LoVo (cell line): ENCODE measurements at regions not wholly inside any gene's neighbourhood (a gene's known extent, or its start where the extent isn't known, plus 50 kb on each side); places are given as distances from the start of the nearest gene placed in this dataset.

Experiments used
- DNase-seq: peaks from one replicate; pipeline ENCODE4 v3.0.0-alpha.2; 2016; ENCODE audit warnings: low spot score

DNA sequence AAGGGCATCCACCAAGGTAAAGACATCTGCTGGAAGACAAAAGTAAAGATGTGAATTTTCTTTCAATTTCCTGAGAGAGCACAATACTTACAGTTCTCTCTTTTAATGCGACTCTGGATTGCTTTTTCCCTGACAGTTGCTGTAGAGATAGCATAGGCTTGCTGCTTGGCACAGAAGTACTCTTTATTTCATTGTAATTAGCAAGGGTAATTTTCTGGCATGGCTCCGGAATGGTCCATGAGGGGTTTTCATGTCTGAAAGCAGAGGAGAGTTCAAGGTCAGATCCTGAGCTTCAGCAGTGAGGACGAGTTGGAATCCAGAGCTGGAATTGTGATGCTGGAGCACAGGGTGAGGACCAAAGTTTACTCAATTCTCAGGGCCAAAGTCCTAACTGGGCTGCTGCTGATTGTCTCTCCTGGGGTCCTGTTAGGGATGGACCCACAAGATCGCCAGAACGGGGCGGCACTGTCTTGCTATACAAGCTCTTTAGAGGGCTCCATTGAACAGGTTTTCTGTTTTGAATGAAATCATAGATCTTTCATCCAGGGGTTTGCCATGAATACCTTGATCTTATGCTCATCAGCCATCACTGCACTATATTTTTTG, 190.0 kb upstream of the MKI67 start:
- DNase-seq: no peak

DNA sequence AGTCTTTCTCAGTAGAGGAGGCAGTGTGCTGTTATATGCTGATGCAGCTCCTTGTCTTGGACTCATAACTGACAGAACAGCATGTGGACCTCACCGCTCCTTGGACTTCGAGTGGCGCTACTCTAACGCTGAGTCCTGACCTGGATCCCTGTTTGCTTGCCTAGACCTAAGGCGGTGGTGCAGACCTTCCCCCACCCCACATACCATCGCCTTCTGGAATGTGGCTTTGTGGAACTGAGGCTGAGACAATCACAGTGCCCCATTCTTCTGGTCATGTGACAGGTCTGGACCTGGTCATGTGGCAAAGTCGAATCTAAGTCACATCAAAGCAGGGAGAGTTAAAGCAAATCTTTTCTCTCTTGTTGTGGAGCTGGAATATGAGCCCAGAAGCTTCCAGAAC, 190.7 kb upstream of the MKI67 start:
- DNase-seq: no peak

DNA sequence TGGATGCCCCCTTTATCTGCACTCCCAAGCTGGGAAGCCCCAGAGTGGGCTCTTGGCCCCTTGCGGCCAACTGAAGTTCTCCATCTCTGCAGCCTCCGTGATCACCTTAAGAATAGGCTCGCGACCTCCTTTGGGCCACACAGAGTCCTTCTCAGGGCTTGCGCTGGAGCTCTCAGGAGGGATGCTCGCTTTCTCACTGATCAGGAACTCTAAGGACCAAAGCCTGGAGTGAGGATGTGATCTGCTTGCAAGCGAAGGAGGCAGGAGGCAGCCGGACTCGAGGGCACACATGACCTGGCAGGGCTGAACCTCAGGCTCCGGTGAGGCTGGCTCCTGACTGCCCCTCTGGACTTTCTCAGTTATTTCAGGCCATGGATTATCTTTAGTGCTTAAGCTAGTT, 192.1 kb upstream of the MKI67 start:
- no peak for DNase-seq

DNA sequence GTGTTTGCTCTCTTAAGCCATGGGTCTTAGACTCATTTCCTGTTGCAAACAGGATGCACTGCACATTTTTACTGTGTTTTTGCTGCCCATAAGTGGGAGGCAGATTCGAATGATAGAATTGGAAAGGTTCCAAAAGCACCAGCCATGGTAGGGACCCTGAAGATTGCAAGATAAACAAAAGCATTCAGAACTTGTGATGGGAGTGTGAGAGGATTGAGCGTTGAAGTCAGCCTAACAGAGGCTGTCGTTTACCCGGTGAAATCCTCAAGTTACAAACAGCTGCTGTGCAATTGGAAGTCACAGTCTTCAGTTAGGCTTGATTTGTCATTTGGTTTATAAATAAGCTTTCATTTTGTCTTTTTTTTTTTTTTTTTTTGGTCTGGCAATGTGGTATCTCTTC, 192.7 kb upstream of the MKI67 start:
- no peak for DNase-seq

DNA sequence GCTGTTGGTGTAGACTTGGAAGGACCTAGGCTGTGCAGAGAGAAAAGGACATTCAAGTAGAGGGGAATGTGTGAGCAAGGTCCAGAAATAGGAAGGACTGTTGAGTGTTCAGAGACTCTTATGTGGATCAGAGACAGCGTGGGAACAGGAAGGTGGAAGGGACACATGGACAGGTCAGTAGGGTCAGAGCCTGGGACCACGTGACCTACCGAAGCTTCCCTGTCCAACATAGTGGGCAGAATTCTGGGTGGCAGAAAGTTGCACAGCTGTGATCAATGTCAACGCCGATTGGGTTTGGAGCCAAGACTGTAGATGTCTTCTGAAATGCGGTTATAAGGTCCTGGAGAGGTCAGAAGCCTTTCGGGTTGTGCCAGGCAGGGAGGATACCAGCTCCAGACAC, 195.9 kb upstream of the MKI67 start:
- no peak for DNase-seq

DNA sequence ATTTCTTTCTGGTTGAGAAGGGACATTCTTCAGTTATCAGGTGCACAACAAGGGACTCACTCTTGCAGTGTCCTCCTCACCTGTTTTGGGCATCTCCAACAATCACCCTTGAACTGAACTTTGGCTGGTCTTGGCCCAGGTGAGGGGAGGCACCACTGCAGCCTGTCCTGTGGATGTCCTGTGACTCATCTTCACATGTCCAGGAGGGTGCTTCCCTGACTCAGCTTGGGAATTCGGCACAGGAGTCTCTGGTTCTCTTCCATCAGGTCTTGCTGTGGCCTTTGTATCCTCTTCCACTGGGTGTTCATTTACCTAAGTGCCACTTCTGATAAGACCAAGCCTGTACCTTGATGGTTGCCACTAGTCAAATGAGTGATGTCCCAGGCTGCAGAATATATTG, 196.7 kb upstream of the MKI67 start:
- no peak for DNase-seq

DNA sequence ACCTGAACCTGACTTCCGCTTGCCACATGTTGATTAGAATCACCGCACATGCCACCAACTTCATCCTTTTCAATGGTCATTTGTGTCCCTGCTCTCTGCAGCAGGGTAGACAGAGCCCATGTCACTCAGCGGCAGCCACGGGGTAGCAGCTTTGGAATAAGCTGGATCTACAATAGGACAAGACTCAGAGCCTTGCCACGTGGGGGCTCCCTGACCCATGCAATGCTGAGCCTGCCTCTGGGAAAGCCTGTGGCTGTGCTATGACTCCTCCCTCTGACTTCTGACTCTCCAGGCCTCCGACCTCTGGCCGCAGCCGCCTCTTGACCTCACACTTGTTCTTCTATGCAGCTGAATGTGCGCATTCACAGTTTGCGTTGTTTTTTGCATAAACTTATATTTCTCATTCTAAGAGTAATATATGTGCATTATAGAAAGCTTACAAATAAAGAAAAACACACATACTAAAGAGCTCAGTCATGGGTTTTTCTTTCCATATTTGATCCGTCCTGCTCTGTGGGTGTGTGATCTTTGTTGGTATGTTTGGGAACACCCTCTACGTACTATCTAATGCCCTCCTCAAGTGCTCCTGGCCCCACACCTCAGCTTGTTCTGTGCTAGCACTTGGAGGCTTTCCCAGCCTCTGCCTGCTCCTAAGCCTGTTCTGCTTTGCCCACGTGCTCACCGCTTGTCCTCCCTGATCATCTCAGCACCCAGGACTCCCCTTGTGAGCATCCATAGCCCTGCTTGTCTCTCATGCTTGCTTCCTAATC, 198.0 kb upstream of the MKI67 start:
- DNase-seq: no peak

DNA sequence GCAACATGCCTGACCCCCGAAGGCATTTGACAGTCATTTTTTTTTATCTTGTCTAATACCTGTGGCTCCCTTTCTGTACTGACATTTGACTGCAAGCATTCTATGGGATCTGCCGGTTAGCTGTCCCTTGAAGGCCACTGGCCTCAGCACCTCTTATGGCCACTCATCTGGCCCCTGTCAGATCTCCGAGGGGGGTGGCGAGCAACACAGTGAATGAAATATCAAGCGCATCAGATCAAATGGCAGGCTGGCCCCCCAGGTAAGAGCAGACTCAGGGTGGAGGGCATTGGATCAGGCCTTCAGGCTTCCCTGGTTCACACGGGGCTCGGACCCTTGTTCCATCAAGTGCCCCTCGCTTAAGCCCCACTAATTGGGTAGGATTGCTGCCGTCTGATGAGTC, 199.6 kb upstream of the MKI67 start:
- DNase-seq: no peak

DNA sequence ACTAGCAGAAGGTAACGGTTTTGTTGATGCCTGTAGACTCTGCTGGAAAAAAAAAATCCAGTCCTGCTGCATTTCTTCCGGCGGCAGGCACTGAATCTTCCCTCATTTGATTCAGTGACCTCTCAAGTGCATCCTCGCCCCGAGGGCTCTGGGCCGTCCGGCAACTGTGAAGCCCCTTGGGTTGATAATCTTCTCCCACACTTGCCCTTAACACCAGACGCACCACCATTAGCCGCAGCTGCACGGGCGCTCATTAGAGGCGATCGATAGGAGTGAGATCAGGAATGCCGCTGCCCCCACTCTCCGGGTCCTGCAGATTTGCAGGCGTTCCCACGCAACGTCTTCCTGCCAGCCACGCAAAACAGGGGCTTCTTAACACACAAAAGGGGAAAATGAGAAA, 200.0 kb upstream of the MKI67 start:
- no peak for DNase-seq

DNA sequence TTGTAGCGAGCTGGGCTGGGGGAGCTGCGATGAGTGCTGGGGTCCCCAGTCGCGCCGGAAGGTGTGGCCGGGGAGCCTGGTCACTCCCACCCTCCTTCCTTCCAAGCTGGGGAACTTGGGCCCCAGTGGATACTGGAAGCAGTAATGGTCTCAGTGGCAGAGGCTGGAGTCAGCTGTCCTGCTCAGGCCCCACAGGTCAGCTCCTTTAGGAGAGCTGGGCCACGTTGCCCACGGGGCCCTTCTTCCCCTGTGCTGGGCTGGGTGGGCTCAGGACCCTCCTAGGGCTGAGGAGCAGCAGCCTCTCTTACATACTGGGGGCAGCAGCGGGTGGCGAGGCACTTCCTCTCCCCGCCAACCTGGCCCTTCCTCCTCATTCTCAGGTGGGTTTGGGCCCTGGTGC, 200.6 kb upstream of the MKI67 start:
- no peak for DNase-seq

DNA sequence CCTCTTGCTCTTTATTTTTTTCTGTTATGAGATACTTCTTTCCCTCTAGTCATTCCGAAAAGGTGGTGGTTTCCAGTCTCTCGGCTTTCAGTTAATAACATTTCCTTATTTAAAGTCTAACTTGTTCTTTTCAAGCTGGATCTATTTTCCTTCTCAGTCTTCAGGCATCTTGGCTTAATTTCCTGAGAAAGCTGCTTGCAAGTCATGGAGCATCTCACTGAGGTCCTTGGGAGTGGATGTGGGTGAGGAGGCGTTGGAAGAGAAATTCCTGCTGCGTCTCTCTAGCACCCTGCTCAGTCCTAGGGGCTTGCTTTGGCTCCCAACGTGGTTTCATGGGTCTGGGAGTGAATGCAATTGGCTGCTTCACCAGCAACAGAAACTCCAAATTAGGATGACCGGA, 210.2 kb upstream of the MKI67 start:
- no peak for DNase-seq

DNA sequence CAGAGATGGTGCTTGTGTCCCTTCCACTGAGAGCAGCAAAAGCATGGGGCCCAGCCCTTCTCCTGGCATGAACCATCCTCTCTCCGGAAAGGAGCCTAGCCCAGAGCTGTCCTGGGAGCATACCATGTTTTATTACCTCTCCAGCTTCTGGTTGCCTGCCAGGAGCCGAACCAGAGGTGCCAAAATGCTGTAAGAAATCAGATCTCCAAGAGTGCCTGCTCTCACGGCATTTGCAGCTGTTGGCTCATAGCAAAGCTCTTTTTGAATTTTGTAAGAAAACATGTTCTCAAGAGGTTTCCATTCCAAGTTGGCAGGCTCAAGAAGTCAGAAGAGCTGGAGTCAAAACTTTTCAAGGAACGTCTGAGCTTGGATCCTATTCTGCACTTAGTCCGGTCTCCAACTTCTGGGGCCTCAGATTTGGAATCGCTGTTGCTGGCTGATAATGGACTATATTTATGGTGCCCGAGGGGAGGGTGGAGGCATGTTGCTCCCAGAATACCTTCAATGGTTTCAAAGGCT, 211.7 kb upstream of the MKI67 start:
- no peak for DNase-seq

DNA sequence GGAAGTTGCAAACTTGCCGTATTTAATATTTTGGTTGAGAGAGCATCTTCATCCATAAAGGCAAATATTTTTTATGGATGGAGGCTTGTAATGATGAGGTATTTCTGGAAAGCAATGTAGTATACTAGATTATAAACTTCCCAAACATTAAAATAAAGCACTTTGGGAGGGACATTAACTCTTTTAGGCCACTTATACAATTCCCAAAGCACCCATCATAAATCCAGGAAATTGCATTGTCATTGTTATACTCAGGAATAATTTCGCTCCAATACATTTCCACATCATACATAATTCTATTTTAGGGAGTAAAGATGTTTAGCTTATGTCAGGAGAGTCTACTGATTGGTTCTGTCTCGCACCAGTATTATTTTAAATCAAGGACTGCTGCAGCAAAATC, 212.7 kb upstream of the MKI67 start:
- DNase-seq: no peak

DNA sequence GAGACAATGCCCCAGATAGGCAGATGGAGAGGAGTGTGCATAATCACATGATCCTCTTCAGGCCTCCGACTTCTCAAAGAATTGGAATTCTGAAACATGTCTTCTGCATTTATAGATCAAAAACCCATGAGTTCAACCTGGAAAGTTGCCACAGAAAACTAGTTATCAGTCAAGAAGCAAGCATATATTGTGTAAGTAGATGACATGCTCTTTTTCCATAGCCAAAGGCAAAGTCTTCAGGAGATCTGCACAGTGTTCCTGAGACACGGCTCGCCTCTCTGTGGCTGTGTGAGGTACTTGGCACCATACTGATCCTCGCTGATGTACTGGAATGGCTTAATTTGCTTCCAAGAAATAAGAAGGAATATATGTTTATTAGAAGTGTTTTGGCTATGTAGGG, 213.5 kb upstream of the MKI67 start:
- DNase-seq: no peak

DNA sequence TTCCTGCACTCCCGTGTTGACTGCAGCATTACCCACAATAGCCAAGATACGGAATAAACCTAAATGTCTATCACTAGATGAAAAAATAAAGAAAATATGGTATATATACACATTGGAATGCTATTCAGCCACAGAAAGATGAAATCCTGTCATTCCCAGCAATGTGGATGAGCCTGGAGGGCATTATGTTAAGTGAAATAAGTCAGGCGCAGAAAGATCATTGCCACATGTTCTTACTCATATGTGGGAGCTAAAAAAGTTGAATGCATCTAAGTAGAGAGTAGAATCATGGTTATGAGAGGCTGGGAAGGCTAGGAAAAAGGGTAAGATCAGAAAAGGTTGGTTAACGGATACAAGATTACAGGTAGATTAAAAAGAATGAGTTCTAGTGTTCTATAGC, 219.1 kb upstream of the MKI67 start:
- no peak for DNase-seq

DNA sequence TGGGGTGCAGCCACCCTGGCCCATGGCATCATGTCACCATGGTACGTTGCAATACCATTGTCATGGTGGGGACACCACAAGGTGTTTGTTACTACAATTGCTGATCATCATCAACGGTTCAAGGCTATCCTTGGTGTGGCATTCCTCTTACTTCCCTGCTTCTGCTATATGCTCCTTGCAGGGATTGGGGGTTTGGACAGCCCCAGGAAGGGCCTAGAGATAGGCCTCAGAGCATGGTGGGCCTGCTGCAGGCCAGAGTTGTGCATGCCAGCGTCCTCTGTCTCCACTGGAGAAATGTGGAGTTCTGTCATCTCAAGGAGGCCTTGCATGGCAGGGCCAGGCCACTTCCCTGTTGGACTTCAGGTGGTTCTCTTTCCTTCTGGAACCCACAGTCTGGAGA, 234.6 kb upstream of the MKI67 start:
- no peak for DNase-seq

DNA sequence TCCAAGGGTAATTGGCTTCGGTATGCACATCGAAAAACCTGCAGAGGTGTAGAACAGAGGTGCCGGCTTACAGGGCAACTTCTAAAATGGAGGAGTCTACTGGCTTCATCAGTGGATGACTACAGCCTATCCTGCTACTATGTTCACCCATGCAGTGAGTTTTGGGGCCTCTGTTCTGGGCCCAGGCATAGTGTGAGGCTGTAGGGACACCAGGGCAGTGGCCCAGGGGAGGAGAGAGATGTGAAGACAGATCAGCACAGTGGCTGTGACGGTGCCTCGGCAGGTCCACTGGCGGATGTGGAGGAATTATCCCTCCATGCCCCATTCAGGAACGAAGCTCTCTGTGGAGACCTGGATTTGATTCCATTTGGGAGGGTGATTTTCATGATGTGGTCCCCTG, 235.3 kb upstream of the MKI67 start:
- DNase-seq: no peak

DNA sequence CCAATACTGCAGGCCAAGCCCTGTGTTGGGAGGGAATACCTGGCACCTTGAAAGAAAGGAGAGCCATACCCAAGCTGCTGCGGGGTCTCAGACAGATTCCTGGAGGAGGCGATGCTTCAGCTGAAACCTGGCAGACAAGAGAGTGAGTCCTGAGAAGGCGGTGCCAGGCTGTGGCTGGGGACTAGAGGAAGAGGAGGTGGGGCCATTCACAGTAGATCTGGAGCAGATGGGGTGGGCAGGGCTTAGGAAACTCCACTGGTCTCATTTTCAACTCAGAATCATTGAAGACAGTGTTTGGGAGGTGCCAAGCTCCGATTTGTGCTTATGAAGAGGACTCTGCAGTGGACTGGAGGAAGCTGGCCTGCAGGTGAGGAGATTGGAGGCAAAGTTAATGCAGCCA, 236.3 kb upstream of the MKI67 start:
- no peak for DNase-seq

DNA sequence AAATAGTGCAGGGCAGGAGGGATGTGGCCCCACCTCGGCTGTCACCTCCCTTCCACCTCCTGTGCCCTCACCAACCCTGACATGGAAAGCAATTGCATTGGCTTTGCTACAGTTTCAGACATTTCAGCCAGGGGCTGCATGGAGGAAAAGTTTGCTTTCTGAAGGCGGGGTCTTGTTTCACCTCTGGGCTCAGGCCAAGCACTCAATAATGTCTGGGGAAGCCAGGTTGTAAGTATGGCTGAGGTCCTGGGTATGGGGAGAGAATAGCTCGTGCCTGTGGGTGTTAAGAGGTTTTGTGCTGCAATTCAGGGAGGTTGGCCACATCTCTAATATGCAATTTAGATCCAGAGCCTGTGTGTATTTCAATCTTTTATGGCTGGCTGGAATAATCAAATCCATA, 238.4 kb upstream of the MKI67 start:
- no peak for DNase-seq

DNA sequence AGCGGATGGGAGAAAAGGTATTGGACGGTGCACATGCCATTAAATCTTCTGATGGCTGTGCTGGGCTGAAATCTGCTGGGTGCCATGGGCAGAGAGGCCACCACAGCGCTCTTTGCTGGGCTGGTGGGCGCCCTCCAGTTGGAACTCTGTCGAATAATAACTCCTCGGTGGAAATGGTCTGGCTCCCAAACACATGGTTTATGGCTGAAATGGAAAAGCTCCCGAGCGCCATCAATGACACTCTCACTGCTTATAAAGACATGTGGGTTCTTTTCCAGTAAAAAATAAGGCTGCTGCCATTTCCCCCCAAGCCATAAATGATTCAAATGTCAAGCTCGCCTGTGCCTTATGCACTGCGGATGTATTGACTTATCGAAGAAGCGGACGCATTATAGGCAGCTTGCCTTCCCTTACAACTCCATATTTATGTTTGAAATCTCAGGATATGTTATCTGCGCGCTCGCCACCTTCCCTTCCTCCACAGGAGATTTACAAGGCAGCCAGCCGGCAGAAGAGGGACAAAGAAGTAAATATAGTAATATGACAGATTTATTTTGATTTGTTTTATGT, 239.0 kb upstream of the MKI67 start:
- no peak for DNase-seq

DNA sequence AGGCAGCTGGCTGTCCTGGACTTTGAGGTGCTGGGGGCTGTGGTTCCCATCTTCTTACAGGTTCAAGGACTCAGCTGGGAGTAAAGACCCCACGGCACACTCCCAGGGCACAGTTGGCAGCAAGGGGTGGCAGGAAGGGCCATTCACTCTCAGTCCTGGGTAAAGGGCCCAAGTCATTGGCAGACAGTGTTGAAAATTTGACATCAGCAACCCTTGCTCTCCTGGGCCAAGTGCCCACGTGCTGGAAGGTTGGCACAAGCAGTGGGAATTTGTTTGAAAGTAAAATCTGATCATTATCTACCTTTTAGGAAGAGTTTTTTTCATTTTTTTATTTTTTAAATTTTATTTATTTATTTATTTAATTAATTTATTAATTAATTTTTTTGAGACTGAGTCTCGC, 241.6 kb upstream of the MKI67 start:
- no peak for DNase-seq

DNA sequence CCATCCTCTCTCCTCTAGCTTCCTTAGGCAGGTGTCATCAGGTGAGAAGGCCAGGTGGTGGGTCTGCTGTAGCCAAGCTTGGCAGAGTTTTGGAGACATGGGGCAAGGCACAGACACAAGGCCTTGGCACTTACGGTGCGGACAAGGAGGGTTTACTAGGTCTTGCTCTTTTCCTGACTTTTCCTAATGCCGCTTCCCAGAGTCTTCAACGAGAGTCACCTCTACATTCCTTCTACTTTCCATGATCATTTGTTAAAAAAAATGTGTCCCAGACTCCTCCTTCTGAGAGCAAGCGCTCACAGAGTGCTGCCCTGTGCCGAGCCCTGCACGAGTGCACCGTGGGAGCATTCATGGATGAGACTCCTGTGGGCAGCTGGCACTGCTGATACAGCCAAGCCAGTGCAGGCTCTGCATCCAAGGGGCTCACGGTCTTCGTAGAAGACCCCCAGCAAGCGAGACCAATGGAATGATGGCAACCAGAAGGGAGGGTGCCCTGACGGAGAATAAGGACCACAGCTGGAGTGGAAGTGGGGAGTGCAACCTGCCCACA, 243.0 kb upstream of the MKI67 start:
- DNase-seq: no peak

DNA sequence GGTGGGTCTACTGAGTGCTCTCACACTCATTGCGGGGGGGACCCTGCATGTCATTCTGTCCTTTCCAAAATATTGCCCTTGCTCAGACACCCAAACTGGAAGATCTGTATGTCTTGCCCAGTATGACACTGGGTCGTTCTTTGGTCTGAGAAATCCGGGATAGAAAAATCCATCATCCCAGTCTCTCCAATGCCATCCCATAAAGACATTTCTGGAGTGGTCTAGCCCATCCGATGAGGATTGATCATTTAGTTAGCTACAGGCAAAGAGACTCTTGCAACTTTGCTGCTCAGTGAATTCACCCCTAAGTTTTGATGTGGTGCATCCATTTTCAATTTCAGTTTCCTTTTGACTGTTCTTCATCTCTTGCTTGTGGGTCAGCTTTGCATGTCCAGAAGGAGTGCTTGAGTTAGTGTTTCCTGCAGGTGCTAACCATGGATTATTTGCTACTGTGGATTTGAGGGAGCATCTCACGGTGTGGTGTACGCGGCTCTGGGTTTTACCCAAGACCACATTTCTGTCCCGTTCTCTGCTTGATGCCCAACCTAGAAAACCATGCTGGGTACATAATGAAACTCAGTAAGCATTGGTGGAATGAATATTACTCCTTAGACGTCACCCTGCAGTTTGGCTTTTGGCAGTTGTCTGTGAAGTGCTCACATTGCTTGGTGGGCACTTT, 247.0 kb upstream of the MKI67 start:
- no peak for DNase-seq
